ENCODE measurements at regions not wholly inside any gene's neighbourhood (a gene's known extent, or its start where the extent isn't known, plus 50 kb on each side); places are given as distances from the start of the nearest gene placed in this dataset.

DNA sequence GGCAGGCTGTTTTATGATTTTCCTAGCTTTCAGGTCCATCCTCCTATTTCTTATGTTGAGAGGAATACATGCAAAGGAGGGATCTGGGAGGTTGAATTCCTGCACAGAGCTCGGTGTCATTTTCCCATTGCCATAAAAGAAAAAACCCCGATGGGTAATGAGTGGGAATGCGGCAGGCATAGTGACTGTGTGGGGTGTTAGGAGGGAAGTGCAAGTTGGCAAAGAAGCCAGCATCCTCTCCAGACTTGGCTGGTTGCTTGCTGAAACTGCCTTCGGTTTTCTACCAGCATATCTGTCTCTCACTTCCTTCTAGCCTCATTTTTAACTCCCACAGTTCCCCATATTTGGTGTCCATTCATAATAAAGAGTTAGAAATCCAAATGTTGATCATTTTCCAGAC lies 1046.1 kb downstream of the SLC6A15 start:
- no peaks in the 10 kb centered on the region for H3K9me3 Mint-ChIP-seq (ENCODE audit: unreplicated experiment)

DNA sequence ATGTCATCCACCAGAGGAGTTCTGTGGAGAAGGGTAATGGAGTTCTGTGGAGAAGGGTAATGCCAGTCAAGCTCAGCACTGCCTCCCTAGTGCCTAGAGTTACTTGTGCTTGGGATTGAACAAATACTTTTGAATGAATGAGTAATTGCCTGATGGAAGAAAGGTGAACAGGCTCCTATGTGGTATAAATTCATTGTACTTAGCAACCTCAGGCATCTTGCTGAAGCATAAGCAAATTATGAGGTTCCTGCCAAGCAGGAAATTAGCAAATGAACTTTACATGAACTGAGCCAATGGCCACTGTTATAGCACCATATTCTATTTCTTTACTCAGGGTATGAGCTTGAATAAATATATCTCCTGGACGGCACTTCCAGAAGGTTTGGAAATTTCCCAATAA lies 1047.2 kb downstream of the SLC6A15 start:
- no peaks in the 10 kb centered on the region for H3K4me1 Mint-ChIP-seq (ENCODE audit: low read depth, unreplicated experiment)
- H3K27me3 Mint-ChIP-seq (ENCODE audit: unreplicated experiment), result no peaks in the 10 kb centered on the region
- no peak for DNase-seq
- H3K4me3 Mint-ChIP-seq (ENCODE audit: unreplicated experiment), result no peak overlapping the region
- TF ChIP-seq, protein P1, sequence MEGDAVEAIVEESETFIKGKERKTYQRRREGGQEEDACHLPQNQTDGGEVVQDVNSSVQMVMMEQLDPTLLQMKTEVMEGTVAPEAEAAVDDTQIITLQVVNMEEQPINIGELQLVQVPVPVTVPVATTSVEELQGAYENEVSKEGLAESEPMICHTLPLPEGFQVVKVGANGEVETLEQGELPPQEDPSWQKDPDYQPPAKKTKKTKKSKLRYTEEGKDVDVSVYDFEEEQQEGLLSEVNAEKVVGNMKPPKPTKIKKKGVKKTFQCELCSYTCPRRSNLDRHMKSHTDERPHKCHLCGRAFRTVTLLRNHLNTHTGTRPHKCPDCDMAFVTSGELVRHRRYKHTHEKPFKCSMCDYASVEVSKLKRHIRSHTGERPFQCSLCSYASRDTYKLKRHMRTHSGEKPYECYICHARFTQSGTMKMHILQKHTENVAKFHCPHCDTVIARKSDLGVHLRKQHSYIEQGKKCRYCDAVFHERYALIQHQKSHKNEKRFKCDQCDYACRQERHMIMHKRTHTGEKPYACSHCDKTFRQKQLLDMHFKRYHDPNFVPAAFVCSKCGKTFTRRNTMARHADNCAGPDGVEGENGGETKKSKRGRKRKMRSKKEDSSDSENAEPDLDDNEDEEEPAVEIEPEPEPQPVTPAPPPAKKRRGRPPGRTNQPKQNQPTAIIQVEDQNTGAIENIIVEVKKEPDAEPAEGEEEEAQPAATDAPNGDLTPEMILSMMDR (IDR thresholded peaks at IDR 0.05; ENCODE audit: partially characterized antibody, unreplicated experiment), result no peak
- no peaks in the 10 kb centered on the region for H3K9me3 Mint-ChIP-seq (ENCODE audit: unreplicated experiment)
- no peaks in the 10 kb centered on the region for H3K36me3 Mint-ChIP-seq (ENCODE audit: unreplicated experiment)
- H3K27ac Mint-ChIP-seq (ENCODE audit: unreplicated experiment), result no peak overlapping the region

More for the DNA sequence above, 1046.1 kb downstream of the SLC6A15 start:
- no peaks in the 10 kb centered on the region for H3K4me1 Mint-ChIP-seq (ENCODE audit: low read depth, unreplicated experiment)
- no peak overlapping the region for H3K4me3 Mint-ChIP-seq (ENCODE audit: unreplicated experiment)
- no peaks in the 10 kb centered on the region for H3K27me3 Mint-ChIP-seq (ENCODE audit: unreplicated experiment)
- TF ChIP-seq, protein P1 (IDR thresholded peaks at IDR 0.05; ENCODE audit: partially characterized antibody, unreplicated experiment), result no peak
- no peak for DNase-seq
- no peak overlapping the region for H3K27ac Mint-ChIP-seq (ENCODE audit: unreplicated experiment)
- H3K36me3 Mint-ChIP-seq (ENCODE audit: unreplicated experiment), result no peaks in the 10 kb centered on the region

DNA sequence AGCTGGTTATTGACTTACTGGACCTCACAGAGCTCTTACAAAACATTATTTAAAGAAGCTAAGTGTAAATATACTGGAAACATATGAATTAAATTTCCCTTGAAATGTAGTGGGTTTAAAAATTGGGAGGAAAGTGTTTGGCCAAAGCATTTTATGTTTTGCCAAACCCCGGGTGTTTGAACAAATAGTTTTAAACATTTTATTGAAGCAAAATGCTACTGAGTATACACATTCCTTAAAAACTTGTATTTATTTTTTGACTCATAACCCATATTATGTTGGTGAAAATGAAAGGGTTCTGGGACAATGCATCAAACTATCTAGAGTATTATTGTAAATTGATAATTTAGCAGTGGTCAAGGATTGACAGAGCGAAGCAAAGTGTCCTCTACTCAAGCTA lies 1048.5 kb downstream of the SLC6A15 start:
- no peaks in the 10 kb centered on the region for H3K36me3 Mint-ChIP-seq (ENCODE audit: unreplicated experiment)
- no peaks in the 10 kb centered on the region for H3K27me3 Mint-ChIP-seq (ENCODE audit: unreplicated experiment)
- no peak overlapping the region for H3K27ac Mint-ChIP-seq (ENCODE audit: unreplicated experiment)
- H3K4me1 Mint-ChIP-seq (ENCODE audit: low read depth, unreplicated experiment), result no peaks in the 10 kb centered on the region
- TF ChIP-seq, protein P1 (IDR thresholded peaks at IDR 0.05; ENCODE audit: partially characterized antibody, unreplicated experiment), result no peak
- DNase-seq, result no peak
- no peaks in the 10 kb centered on the region for H3K9me3 Mint-ChIP-seq (ENCODE audit: unreplicated experiment)
- H3K4me3 Mint-ChIP-seq (ENCODE audit: unreplicated experiment), result no peak overlapping the region

DNA sequence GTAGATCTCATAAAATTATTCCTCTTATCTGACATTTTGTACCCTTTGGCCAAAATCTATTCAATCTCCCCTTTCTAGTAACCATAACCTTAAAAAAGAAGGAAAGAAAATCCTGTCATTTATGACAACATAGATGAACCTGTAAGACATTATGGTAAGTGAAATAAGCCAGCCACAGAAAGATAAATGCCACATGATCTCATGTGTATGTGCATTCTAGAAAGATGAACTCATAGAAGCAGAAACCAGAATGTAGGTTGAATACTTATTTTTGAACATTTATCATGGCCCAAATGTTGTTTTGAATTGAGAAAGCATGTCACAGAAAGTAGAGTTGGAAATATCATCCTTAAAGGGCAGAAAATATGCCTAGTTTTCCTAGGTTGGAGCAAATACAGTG lies 1053.6 kb downstream of the SLC6A15 start:
- H3K4me3 Mint-ChIP-seq (ENCODE audit: unreplicated experiment), result no peak overlapping the region
- peaks cover 5% of the 10 kb centered on the region for H3K9me3 Mint-ChIP-seq (ENCODE audit: unreplicated experiment)
- TF ChIP-seq, protein P1 (IDR thresholded peaks at IDR 0.05; ENCODE audit: partially characterized antibody, unreplicated experiment), result no peak
- no peaks in the 10 kb centered on the region for H3K27me3 Mint-ChIP-seq (ENCODE audit: unreplicated experiment)
- H3K4me1 Mint-ChIP-seq (ENCODE audit: low read depth, unreplicated experiment), result no peaks in the 10 kb centered on the region
- DNase-seq, result no peak
- H3K27ac Mint-ChIP-seq (ENCODE audit: unreplicated experiment), result no peak overlapping the region
- peaks cover 8% of the 10 kb centered on the region for H3K36me3 Mint-ChIP-seq (ENCODE audit: unreplicated experiment)

DNA sequence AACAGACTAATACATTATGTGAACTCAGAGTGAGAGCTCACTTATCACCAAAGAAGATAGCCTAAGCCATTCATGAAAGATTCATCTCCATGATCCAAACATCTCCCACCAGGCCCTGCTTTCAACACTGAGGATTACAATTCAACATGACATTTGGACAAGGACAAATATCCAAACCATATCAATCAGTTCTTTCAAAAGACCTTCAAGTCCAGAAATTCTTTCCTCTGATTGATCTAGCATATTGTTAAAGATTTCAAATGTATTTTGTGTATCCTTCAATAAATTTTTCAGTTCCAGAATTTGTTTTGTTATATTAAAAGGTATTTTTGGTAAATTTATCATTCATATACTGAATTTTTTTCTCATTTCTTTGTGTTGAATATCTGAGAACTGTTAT lies 1055.8 kb downstream of the SLC6A15 start:
- H3K9me3 Mint-ChIP-seq (ENCODE audit: unreplicated experiment), result peaks cover 5% of the 10 kb centered on the region
- H3K36me3 Mint-ChIP-seq (ENCODE audit: unreplicated experiment), result peaks cover 8% of the 10 kb centered on the region
- no peaks in the 10 kb centered on the region for H3K4me1 Mint-ChIP-seq (ENCODE audit: low read depth, unreplicated experiment)
- no peak overlapping the region for H3K27ac Mint-ChIP-seq (ENCODE audit: unreplicated experiment)
- TF ChIP-seq, protein P1 (IDR thresholded peaks at IDR 0.05; ENCODE audit: partially characterized antibody, unreplicated experiment), result no peak
- no peaks in the 10 kb centered on the region for H3K27me3 Mint-ChIP-seq (ENCODE audit: unreplicated experiment)
- no peak overlapping the region for H3K4me3 Mint-ChIP-seq (ENCODE audit: unreplicated experiment)
- DNase-seq, result no peak

Data from glutamatergic neuron (in vitro differentiated cells).